Progenitor cell of endocrine pancreas (in vitro differentiated cells): ENCODE measurements at regions not wholly inside any gene's neighbourhood (a gene's known extent, or its start where the extent isn't known, plus 50 kb on each side); places are given as distances from the start of the nearest gene placed in this dataset.

Experiments used
- DNase-seq: peaks from one replicate; pipeline ENCODE4 v3.0.0; 2021; ENCODE audit warnings: low spot score; ENCODE audit not compliant: unreplicated experiment
- H3K27ac Mint-ChIP-seq: 2 replicates; pipeline ENCODE4 v1.8.0; 2021; ENCODE audit warnings: mild to moderate bottlenecking, moderate library complexity, mixed read lengths
- H3K27me3 Mint-ChIP-seq: 2 replicates; pipeline ENCODE4 v1.8.0; 2021; ENCODE audit warnings: mixed read lengths
- H3K36me3 Mint-ChIP-seq: 2 replicates; pipeline ENCODE4 v1.8.0; 2022; ENCODE audit warnings: mixed read lengths; ENCODE audit not compliant: insufficient read depth
- H3K4me1 Mint-ChIP-seq: 2 replicates; pipeline ENCODE4 v1.8.0; 2021; ENCODE audit warnings: low read depth, mixed read lengths
- H3K4me3 Mint-ChIP-seq: 2 replicates; pipeline ENCODE4 v1.8.0; 2021; ENCODE audit warnings: low read depth, mild to moderate bottlenecking, moderate library complexity, mixed read lengths
- H3K9me3 Mint-ChIP-seq: 2 replicates; pipeline ENCODE4 v1.8.0; 2021; ENCODE audit warnings: low read depth, mixed read lengths
- TF ChIP-seq, protein P1 (sequence below): fragments of 200-600 bp; sonication (generic); IDR thresholded peaks from one replicate; pipeline ENCODE4 v1.5.0; 2021; ENCODE audit warnings: antibody characterized with exemption, mild to moderate bottlenecking; ENCODE audit not compliant: unreplicated experiment

DNA sequence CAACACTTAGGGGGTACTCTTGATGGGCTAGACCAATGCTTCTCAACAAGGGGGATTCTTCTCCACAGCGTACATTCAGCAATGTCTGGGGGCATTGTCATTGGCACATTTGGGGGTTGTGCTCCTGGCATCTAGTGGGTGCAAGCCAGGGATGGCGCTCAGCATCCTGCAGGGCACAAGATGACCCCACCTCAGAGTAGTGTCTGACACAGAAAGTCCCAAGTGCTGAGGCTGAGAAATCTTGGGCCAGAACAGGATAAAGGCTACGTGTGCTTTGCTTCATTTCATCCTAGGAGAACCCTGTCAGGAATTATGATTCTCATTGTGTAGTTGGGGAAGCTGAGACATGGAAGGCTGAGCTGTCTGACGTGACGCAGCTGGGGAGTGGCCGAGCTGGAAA lies 298.6 kb downstream of the CDH26 start:
- Mint-ChIP-seq H3K36me3 (no peaks in the 10 kb centered on the region), H3K4me1 (peaks cover 7% of the 10 kb centered on the region), H3K9me3 (no peaks in the 10 kb centered on the region), H3K27ac (no peak overlapping the region), H3K4me3 (no peak overlapping the region), H3K27me3 (peaks cover 48% of the 10 kb centered on the region)
- DNase-seq = no peak
- TF ChIP-seq, protein P1, sequence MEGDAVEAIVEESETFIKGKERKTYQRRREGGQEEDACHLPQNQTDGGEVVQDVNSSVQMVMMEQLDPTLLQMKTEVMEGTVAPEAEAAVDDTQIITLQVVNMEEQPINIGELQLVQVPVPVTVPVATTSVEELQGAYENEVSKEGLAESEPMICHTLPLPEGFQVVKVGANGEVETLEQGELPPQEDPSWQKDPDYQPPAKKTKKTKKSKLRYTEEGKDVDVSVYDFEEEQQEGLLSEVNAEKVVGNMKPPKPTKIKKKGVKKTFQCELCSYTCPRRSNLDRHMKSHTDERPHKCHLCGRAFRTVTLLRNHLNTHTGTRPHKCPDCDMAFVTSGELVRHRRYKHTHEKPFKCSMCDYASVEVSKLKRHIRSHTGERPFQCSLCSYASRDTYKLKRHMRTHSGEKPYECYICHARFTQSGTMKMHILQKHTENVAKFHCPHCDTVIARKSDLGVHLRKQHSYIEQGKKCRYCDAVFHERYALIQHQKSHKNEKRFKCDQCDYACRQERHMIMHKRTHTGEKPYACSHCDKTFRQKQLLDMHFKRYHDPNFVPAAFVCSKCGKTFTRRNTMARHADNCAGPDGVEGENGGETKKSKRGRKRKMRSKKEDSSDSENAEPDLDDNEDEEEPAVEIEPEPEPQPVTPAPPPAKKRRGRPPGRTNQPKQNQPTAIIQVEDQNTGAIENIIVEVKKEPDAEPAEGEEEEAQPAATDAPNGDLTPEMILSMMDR = no peak

DNA sequence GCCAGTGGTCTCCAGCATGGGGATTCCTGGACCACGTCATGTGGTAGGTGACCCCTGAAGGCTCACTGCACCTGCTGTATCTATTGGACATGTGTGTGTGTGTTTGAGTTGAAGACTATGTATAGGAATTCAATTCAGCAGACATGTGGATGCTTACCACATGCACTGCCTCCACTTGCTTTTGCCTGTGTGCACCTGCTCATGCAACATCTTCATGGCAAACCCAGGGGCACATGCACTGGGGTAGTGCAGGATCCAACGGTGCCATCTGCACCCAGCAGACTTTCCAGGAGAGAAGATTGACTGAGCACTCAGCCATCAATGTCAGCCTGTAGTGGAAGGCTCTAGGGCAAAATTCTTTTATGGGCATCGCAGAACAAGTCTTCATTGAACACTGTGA lies 299.4 kb downstream of the CDH26 start:
- Mint-ChIP-seq H3K27me3 (peaks cover 41% of the 10 kb centered on the region), H3K9me3 (no peaks in the 10 kb centered on the region), H3K27ac (no peak overlapping the region), H3K36me3 (no peaks in the 10 kb centered on the region), H3K4me3 (no peak overlapping the region), H3K4me1 (peaks cover 7% of the 10 kb centered on the region)
- no peak for DNase-seq
- TF ChIP-seq, protein P1 = no peak

DNA sequence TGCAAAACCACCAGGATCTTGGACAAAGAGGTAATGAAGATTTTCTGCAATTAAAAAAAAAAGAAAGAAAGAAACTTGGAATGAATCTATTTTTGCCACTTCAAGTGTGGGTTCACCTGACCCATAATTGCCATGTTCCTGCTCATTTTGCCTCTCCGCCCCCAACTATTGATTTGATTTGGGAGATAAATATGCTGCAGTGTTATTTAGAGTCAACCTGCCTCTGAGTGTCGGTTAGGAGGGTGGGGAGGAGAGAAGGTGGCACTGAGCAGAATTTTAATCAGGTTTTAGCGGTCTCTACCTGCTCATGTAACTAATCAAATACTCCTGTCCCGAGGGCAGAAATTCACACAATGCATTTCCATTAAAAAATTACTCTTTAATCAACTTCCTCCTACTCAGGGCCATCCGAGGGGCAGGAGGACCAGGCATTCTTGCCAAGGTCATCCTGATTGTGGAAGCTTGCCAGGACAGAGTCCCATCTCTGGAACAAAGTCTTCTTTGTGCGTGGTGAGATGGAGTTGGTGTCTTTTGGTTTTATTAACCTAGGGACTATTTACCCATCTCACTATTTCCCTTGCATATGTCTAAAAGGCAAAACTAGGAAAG lies 300.1 kb downstream of the CDH26 start:
- H3K27ac Mint-ChIP-seq = no peak overlapping the region
- DNase-seq = no peak
- H3K36me3 Mint-ChIP-seq = no peaks in the 10 kb centered on the region
- H3K4me3 Mint-ChIP-seq = no peak overlapping the region
- TF ChIP-seq, protein P1 = no peak
- peaks cover 41% of the 10 kb centered on the region for H3K27me3 Mint-ChIP-seq
- H3K4me1 Mint-ChIP-seq = peaks cover 7% of the 10 kb centered on the region
- H3K9me3 Mint-ChIP-seq = no peaks in the 10 kb centered on the region

DNA sequence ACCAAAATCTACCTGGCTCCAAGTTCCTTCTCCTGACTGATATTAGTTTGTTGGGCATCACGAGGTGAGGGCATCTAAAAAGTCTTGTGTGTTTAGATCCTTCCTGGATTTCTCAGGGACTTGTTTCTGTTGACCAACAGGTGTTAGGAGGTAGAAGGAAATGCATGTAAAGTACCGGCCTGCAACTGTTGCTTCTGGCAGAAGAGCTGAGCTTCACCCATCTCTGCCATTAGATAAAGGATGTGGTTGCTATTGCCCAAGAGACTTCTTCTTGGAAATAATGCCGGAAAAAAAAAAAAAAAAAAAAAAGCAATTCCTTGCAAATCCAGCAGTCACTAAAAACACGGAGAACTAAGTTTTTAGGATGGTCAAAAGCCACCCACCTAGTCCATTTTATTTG lies 303.1 kb downstream of the CDH26 start:
- H3K27me3 Mint-ChIP-seq = peaks cover 35% of the 10 kb centered on the region
- DNase-seq = no peak
- no peak overlapping the region for H3K4me3 Mint-ChIP-seq
- no peaks in the 10 kb centered on the region for H3K9me3 Mint-ChIP-seq
- H3K36me3 Mint-ChIP-seq = no peaks in the 10 kb centered on the region
- H3K4me1 Mint-ChIP-seq = peaks cover 14% of the 10 kb centered on the region
- TF ChIP-seq, protein P1 = no peak
- no peak overlapping the region for H3K27ac Mint-ChIP-seq

- TF ChIP-seq, protein P1 = peak; percentile 68
- H3K4me3 Mint-ChIP-seq = no peak overlapping the region
- H3K4me1 Mint-ChIP-seq = peaks cover 13% of the 10 kb centered on the region
- H3K36me3 Mint-ChIP-seq = no peaks in the 10 kb centered on the region
- DNase-seq = no peak
- H3K27me3 Mint-ChIP-seq = peaks cover 33% of the 10 kb centered on the region
- no peak overlapping the region for H3K27ac Mint-ChIP-seq
- H3K9me3 Mint-ChIP-seq = no peaks in the 10 kb centered on the region
These were observed 304.9 kb downstream of the CDH26 start for GRCh38 chr20:60262967-60263603.
